ENCODE measurements at regions not wholly inside any gene's neighbourhood (a gene's known extent, or its start where the extent isn't known, plus 50 kb on each side); places are given as distances from the start of the nearest gene placed in this dataset.

GRCh38 chr13:71033026-71033425, 834.0 kb downstream of the DACH1 start:
- TF ChIP-seq POLR2A (IDR thresholded peaks at IDR 0.05; ENCODE audit: low read depth, low read length) (no peak), POLR2AphosphoS5 (IDR thresholded peaks at IDR 0.05; ENCODE audit: low read depth, low read length) (no peak), TAF1 (IDR thresholded peaks at IDR 0.05; ENCODE audit: borderline replicate concordance, low read depth, low read length) (no peak)
